B cell (primary cell): ENCODE measurements at regions not wholly inside any gene's neighbourhood (a gene's known extent, or its start where the extent isn't known, plus 50 kb on each side); places are given as distances from the start of the nearest gene placed in this dataset.

Experiments
- ATAC-seq: fragments of 200-7000 bp; cut with Tn5 transposase; one replicate; pipeline ENCODE4 v1.10.0; 2021; ENCODE audit warnings: low read depth, mild to moderate bottlenecking, moderate number of reproducible peaks, moderate library complexity
- CTCF ChIA-PET: fragments of 350-600 bp; sonication (Branson Sonifier 250); formaldehyde crosslinking; loops from one replicate; lab custom pipeline; 2021; ENCODE audit warnings: antibody characterized with exemption, inconsistent platforms; lab: Charles Lee
- POLR2A ChIA-PET: fragments of 350-600 bp; sonication (Branson Sonifier 250); formaldehyde crosslinking; loops from one replicate; lab custom pipeline; 2021; ENCODE audit warnings: antibody characterized with exemption; lab: Charles Lee
- DNase-seq: peaks from one replicate; pipeline ENCODE4 v3.0.0; 2013
- H2AFZ ChIP-seq: 2 replicates; pipeline ENCODE4 v1.6.1; 2012; ENCODE audit warnings: mild to moderate bottlenecking, low read depth, low read length; ENCODE audit not compliant: insufficient read depth, poor library complexity, severe bottlenecking
- H3K27ac ChIP-seq, 2 donors: 1 replicate in 1 of 2; 2 replicates in 1 of 2; pipeline ENCODE4 v1.5.1; 2012 to 2013; ENCODE audit warnings: low read length in 2 of 2, mild to moderate bottlenecking in 2 of 2, moderate library complexity in 1 of 2
- H3K27me3 ChIP-seq, 4 experiments: fragments of 200-600 bp in 1 of 4; sonication (generic) in 1 of 4; replicated peaks in 1 of 4; 1 replicate in 2 of 4; 2 replicates in 2 of 4; pipeline versions ENCODE4 v1.6.1 to v1.7.0; 2013 to 2016; ENCODE audit warnings: low read length in 3 of 4, mild to moderate bottlenecking in 2 of 4, mixed read lengths in 1 of 4, moderate library complexity in 1 of 4; ENCODE audit not compliant: insufficient read depth in 4 of 4, control insufficient read depth in 3 of 4; ENCODE audit errors: control extremely low read depth in 1 of 4
- H3K36me3 ChIP-seq, 2 experiments: replicated peaks in 1 of 2; 1 replicate in 1 of 2; 2 replicates in 1 of 2; pipeline versions ENCODE4 v1.6.1 to v1.7.1; 2013; ENCODE audit warnings: low read length in 1 of 2; ENCODE audit not compliant: insufficient read depth in 2 of 2, control insufficient read depth in 1 of 2; ENCODE audit errors: control extremely low read depth in 1 of 2, extremely low read depth in 1 of 2
- H3K4me1 ChIP-seq, 2 donors: fragments of 200-600 bp in 1 of 2; sonication (generic) in 1 of 2; 1 replicate in 1 of 2; 2 replicates in 1 of 2; pipeline versions ENCODE4 v1.5.1 to v1.6.1; 2013 to 2017; ENCODE audit warnings: low read length in 2 of 2; ENCODE audit not compliant: control insufficient read depth in 2 of 2, insufficient read depth in 2 of 2
- H3K4me2 ChIP-seq: replicated peaks from 2 replicates; pipeline ENCODE3; 2012; ENCODE audit warnings: mild to moderate bottlenecking, low read depth, low read length; ENCODE audit not compliant: poor library complexity, severe bottlenecking
- H3K4me3 ChIP-seq, 5 experiments: fragments of 200-600 bp in 1 of 5; sonication (generic) in 1 of 5; 1 replicate in 3 of 5; 2 replicates in 2 of 5; pipeline versions ENCODE4 v1.5.1 to v1.7.0; 2011 to 2016; ENCODE audit warnings: low read length in 4 of 5, mild to moderate bottlenecking in 4 of 5, low read depth in 2 of 5, control low read depth in 1 of 5, moderate library complexity in 1 of 5; ENCODE audit not compliant: insufficient read depth in 1 of 5; ENCODE audit errors: control extremely low read depth in 1 of 5, extremely low read depth in 1 of 5
- H3K79me2 ChIP-seq: fragments of 200-600 bp; sonication (generic); one replicate; pipeline ENCODE4 v1.6.0; 2016; ENCODE audit warnings: low read length; ENCODE audit not compliant: control insufficient read depth, insufficient read depth
- H3K9ac ChIP-seq: fragments of 200-600 bp; sonication (generic); 2 replicates; pipeline ENCODE4 v1.6.1; 2017; ENCODE audit warnings: mild to moderate bottlenecking, low read length, moderate library complexity
- H3K9me3 ChIP-seq, 3 donors: one replicate each; pipeline versions ENCODE4 v1.6.1 to v1.7.1; 2013; ENCODE audit warnings: low read length in 2 of 3; ENCODE audit not compliant: control insufficient read depth in 2 of 3, insufficient read depth in 1 of 3; ENCODE audit errors: control extremely low read depth in 1 of 3
- H4K20me1 ChIP-seq: 2 replicates; pipeline ENCODE4 v1.6.0; 2012; ENCODE audit warnings: mild to moderate bottlenecking, low read length; ENCODE audit not compliant: insufficient read depth, control insufficient read depth, poor library complexity, severe bottlenecking
- H3K27ac Mint-ChIP-seq: one replicate; pipeline ENCODE4 v1.8.0; 2021; ENCODE audit warnings: mixed read lengths
- H3K27me3 Mint-ChIP-seq: one replicate; pipeline ENCODE4 v1.8.0; 2021; ENCODE audit warnings: mixed read lengths
- H3K4me1 Mint-ChIP-seq: one replicate; pipeline ENCODE4 v1.8.0; 2021; ENCODE audit warnings: mixed read lengths
- H3K4me3 Mint-ChIP-seq: one replicate; pipeline ENCODE4 v1.8.0; 2021; ENCODE audit warnings: mixed read lengths
- H3K9me3 Mint-ChIP-seq: one replicate; pipeline ENCODE4 v1.8.0; 2022; ENCODE audit warnings: mixed read lengths; ENCODE audit not compliant: insufficient read depth
- CTCF ChIP-seq: fragments of 200-600 bp; IDR thresholded peaks from one replicate; pipeline ENCODE4 v1.8.0; 2022; ENCODE audit warnings: antibody characterized with exemption, mild to moderate bottlenecking
- EZH2 ChIP-seq: IDR thresholded peaks from 2 replicates; pipeline ENCODE4 v1.6.1; 2012; ENCODE audit warnings: borderline replicate concordance, low read depth, mild to moderate bottlenecking, moderate library complexity, low read length; ENCODE audit not compliant: insufficient read depth, poor library complexity, severe bottlenecking
- WGBS: methylation state at CpG from one replicate; pipeline ENCODE4 v1.1.5; 2013; ENCODE audit warnings: missing lambda C conversion rate; ENCODE audit not compliant: insufficient coverage; 5-methylcytosine and 5-hydroxymethylcytosine counted together
- intact Hi-C: fragments of 100-400 bp; cut with micrococcal nuclease; formaldehyde crosslinking; loops from one replicate; pipeline ENCODE4 v1.10.0; 2022

GRCh38 chr17:51493206-51493605 lies 232.9 kb downstream of the UTP18 start:
- no peak overlapping the region for H3K4me3 Mint-ChIP-seq
- WGBS, result 100% methylated on average over 1 of the region's 2 CpGs
- Histone ChIP-seq H2AFZ (no peak overlapping the region), H3K4me1 (no peaks in the 10 kb centered on the region), H3K27ac (no peak overlapping the region), H3K9ac (no peak overlapping the region), H3K27me3 (no peaks in the 10 kb centered on the region), H4K20me1 (no peaks in the 10 kb centered on the region), H3K4me3 (no peak overlapping the region), H3K4me2 (no peak overlapping the region), H3K79me2 (no peaks in the 10 kb centered on the region), H3K36me3 (no peaks in the 10 kb centered on the region), H3K9me3 (peaks cover 0 to 5% (median 0%) of the 10 kb centered on the region in 3 donors)
- no peaks in the 10 kb centered on the region for H3K9me3 Mint-ChIP-seq
- H3K27me3 Mint-ChIP-seq, result peaks cover 13% of the 10 kb centered on the region
- no peak for TF ChIP-seq CTCF
- no peak for TF ChIP-seq EZH2
- H3K4me1 Mint-ChIP-seq, result no peaks in the 10 kb centered on the region
- no peak for ATAC-seq
- ChIA-PET POLR2A (no interaction called here), CTCF (no interaction called here)
- DNase-seq, result no peak
- intact Hi-C loops, result no loop called here
- H3K27ac Mint-ChIP-seq, result no peak overlapping the region

- POLR2A ChIA-PET, result no interaction called here
- no peaks in the 10 kb centered on the region for H4K20me1 ChIP-seq
- Mint-ChIP-seq H3K27me3 (peaks cover 7% of the 10 kb centered on the region), H3K9me3 (no peaks in the 10 kb centered on the region), H3K4me1 (no peaks in the 10 kb centered on the region), H3K4me3 (no peak overlapping the region), H3K27ac (no peak overlapping the region)
- ATAC-seq (no peak), DNase-seq (no peak)
- no peaks in the 10 kb centered on the region for H3K36me3 ChIP-seq
- no peak overlapping the region for H3K27ac ChIP-seq
- intact Hi-C loops, result no loop called here
- no CpG with 5 or more reads among the region's 1 CpG for WGBS
- H2AFZ ChIP-seq, result no peak overlapping the region
- H3K4me1 ChIP-seq, result no peaks in the 10 kb centered on the region
- no peaks in the 10 kb centered on the region for H3K79me2 ChIP-seq
- no peak overlapping the region for H3K9ac ChIP-seq
- CTCF ChIA-PET, result no interaction called here
- TF ChIP-seq CTCF (no peak), EZH2 (no peak)
- no peaks in the 10 kb centered on the region for H3K9me3 ChIP-seq
- peaks cover 0 to 3% (median 0%) of the 10 kb centered on the region in 4 experiments for H3K27me3 ChIP-seq
- no peak overlapping the region for H3K4me3 ChIP-seq
- no peak overlapping the region for H3K4me2 ChIP-seq
Measured at GRCh38 chr17:51496378-51496777, 236.0 kb downstream of the UTP18 start.
